Stimulated activated CD4-positive, alpha-beta T cell treated with anti-CD3 and anti-CD28 coated beads, TNF-alpha, amount 100 ng/mL, for 4 hours (primary cell): ENCODE measurements at regions not wholly inside any gene's neighbourhood (a gene's known extent, or its start where the extent isn't known, plus 50 kb on each side); places are given as distances from the start of the nearest gene placed in this dataset.
"Not testable (repeated sequence)": the region's sequence is repeated elsewhere in the genome, so short reads cannot be mapped to it uniquely, and the experiment has no call there.

ENCODE experiments used
- DNase-seq, 3 experiments: peaks; one replicate each; pipeline ENCODE4 v3.0.0-alpha.2; 2020; ENCODE audit warnings: low read depth in 3 of 3

- DNase-seq, result not testable (repeated sequence)
Measured at GRCh38 chr9:42434844-42435714, 251.6 kb downstream of the SPATA31A6 start.

- DNase-seq, result not testable (repeated sequence)
Measured at GRCh38 chr9:42435715-42436342, 252.4 kb downstream of the SPATA31A6 start.

GRCh38 chr9:42437057-42437759, 253.7 kb downstream of the SPATA31A6 start:
- not testable (repeated sequence) for DNase-seq

GRCh38 chr9:42442680-42443079, 259.2 kb downstream of the SPATA31A6 start:
- not testable (repeated sequence) for DNase-seq

- DNase-seq, result not testable (repeated sequence)
Measured at GRCh38 chr9:42443414-42443813, 260.0 kb downstream of the SPATA31A6 start.

GRCh38 chr9:42461436-42461835, 278.0 kb downstream of the SPATA31A6 start:
- not testable (repeated sequence) for DNase-seq

GRCh38 chr9:42461863-42462262, 278.4 kb downstream of the SPATA31A6 start:
- not testable (repeated sequence) for DNase-seq

GRCh38 chr9:42463981-42464380, 280.5 kb downstream of the SPATA31A6 start:
- DNase-seq, result not testable (repeated sequence)

GRCh38 chr9:42470577-42470976, 287.1 kb downstream of the SPATA31A6 start:
- not testable (repeated sequence) for DNase-seq

GRCh38 chr9:42490989-42491388, 307.5 kb downstream of the SPATA31A6 start:
- not testable (repeated sequence) for DNase-seq

- DNase-seq, result not testable (repeated sequence)
Measured at GRCh38 chr9:42502620-42503264, 319.3 kb downstream of the SPATA31A6 start.

GRCh38 chr9:42508111-42508510, 324.7 kb downstream of the SPATA31A6 start:
- not testable (repeated sequence) for DNase-seq

- not testable (repeated sequence) for DNase-seq
Measured at GRCh38 chr9:42513535-42513934, 330.1 kb downstream of the SPATA31A6 start.

- DNase-seq, result not testable (repeated sequence)
Measured at GRCh38 chr9:42534325-42534983, 351.0 kb downstream of the SPATA31A6 start.

- DNase-seq, result not testable (repeated sequence)
Measured at GRCh38 chr9:42534984-42535325, 351.5 kb downstream of the SPATA31A6 start.

- not testable (repeated sequence) for DNase-seq
Measured at GRCh38 chr9:42550789-42551357, 367.4 kb downstream of the SPATA31A6 start.

GRCh38 chr9:42568530-42568929, 385.1 kb downstream of the SPATA31A6 start:
- not testable (repeated sequence) for DNase-seq

- peak in 1 of 3 experiments; percentile 2 for DNase-seq
Measured at GRCh38 chr9:42568942-42569556, 385.6 kb downstream of the SPATA31A6 start.

GRCh38 chr9:42577851-42578250, 394.4 kb downstream of the SPATA31A6 start:
- not testable (repeated sequence) for DNase-seq
